H9 (cell line): ENCODE measurements at regions not wholly inside any gene's neighbourhood (a gene's known extent, or its start where the extent isn't known, plus 50 kb on each side); places are given as distances from the start of the nearest gene placed in this dataset.

Source experiments
- DNase-seq: peaks from one replicate; pipeline ENCODE4 v3.0.0-alpha.2; 2017
- H2AFZ ChIP-seq: one replicate; pipeline ENCODE4 v1.6.1; 2013; ENCODE audit warnings: mild to moderate bottlenecking, low read length, control low read depth, moderate library complexity
- H2AK5ac ChIP-seq: 2 replicates; pipeline ENCODE4 v1.6.1; 2013; ENCODE audit warnings: low read length, control low read depth, mixed read lengths; ENCODE audit not compliant: insufficient read length
- H2BK120ac ChIP-seq: one replicate; pipeline ENCODE4 v1.6.1; 2013; ENCODE audit warnings: low read depth, mild to moderate bottlenecking, low read length, control low read depth, inconsistent platforms; ENCODE audit not compliant: poor library complexity, severe bottlenecking
- H2BK12ac ChIP-seq: 2 replicates; pipeline ENCODE4 v1.6.1; 2013; ENCODE audit warnings: low read length, control low read depth, mixed read lengths, low read depth; ENCODE audit not compliant: insufficient read length
- H2BK15ac ChIP-seq: 2 replicates; pipeline ENCODE4 v1.6.1; 2013; ENCODE audit warnings: low read depth, low read length, control low read depth
- H2BK20ac ChIP-seq: one replicate; pipeline ENCODE4 v1.6.1; 2013; ENCODE audit warnings: low read depth, mild to moderate bottlenecking, low read length, control low read depth, inconsistent platforms; ENCODE audit not compliant: poor library complexity, severe bottlenecking
- H2BK5ac ChIP-seq: 2 replicates; pipeline ENCODE4 v1.6.1; 2013; ENCODE audit warnings: low read length, control low read depth, mixed read lengths; ENCODE audit not compliant: insufficient read length
- H3K14ac ChIP-seq: 2 replicates; pipeline ENCODE4 v1.6.1; 2013; ENCODE audit warnings: low read length, control low read depth; ENCODE audit not compliant: insufficient read depth
- H3K18ac ChIP-seq: 2 replicates; pipeline ENCODE4 v1.6.1; 2013; ENCODE audit warnings: low read depth, mild to moderate bottlenecking, mixed read lengths, low read length, control low read depth; ENCODE audit not compliant: insufficient read length
- H3K23ac ChIP-seq: 2 replicates; pipeline ENCODE4 v1.6.1; 2013; ENCODE audit warnings: low read length, control low read depth, mixed read lengths, low read depth; ENCODE audit not compliant: insufficient read length
- H3K23me2 ChIP-seq: 2 replicates; pipeline ENCODE4 v1.6.1; 2013; ENCODE audit warnings: low read depth, mild to moderate bottlenecking, mixed read lengths, low read length, control low read depth; ENCODE audit not compliant: insufficient read length, poor library complexity, severe bottlenecking
- H3K27ac ChIP-seq: 2 replicates; pipeline ENCODE4 v1.5.1; 2013; ENCODE audit warnings: low read length, control low read depth, mixed read lengths, low read depth; ENCODE audit not compliant: insufficient read length
- H3K27me3 ChIP-seq: 2 replicates; pipeline ENCODE4 v1.6.1; 2013; ENCODE audit warnings: low read length, control low read depth, inconsistent platforms; ENCODE audit not compliant: insufficient read depth
- H3K4ac ChIP-seq: 2 replicates; pipeline ENCODE4 v1.6.1; 2013; ENCODE audit warnings: low read depth, mild to moderate bottlenecking, control low read depth, inconsistent platforms, low read length, moderate library complexity
- H3K4me1 ChIP-seq: 2 replicates; pipeline ENCODE4 v1.6.1; 2013; ENCODE audit warnings: low read length, control low read depth, inconsistent platforms; ENCODE audit not compliant: insufficient read depth
- H3K4me2 ChIP-seq: 2 replicates; pipeline ENCODE4 v1.6.1; 2013; ENCODE audit warnings: low read length, control low read depth, mixed read lengths; ENCODE audit not compliant: insufficient read length, insufficient read depth
- H3K56ac ChIP-seq: 2 replicates; pipeline ENCODE4 v1.6.1; 2013; ENCODE audit warnings: low read depth, mild to moderate bottlenecking, mixed read lengths, low read length, control low read depth; ENCODE audit not compliant: insufficient read length
- H3K79me1 ChIP-seq: 2 replicates; pipeline ENCODE4 v1.6.1; 2013; ENCODE audit warnings: low read depth, mild to moderate bottlenecking, moderate library complexity, low read length, control low read depth, inconsistent platforms; ENCODE audit not compliant: insufficient read depth, poor library complexity, severe bottlenecking
- H3K79me2 ChIP-seq: 2 replicates; pipeline ENCODE4 v1.6.1; 2013; ENCODE audit warnings: low read length, control low read depth, inconsistent platforms; ENCODE audit not compliant: insufficient read depth
- H3K9ac ChIP-seq: 2 replicates; pipeline ENCODE4 v1.6.1; 2013; ENCODE audit warnings: low read length, control low read depth, mixed read lengths; ENCODE audit not compliant: insufficient read length; ENCODE audit errors: extremely low read depth
- H3K9me3 ChIP-seq: one replicate; pipeline ENCODE4 v1.6.1; 2013; ENCODE audit warnings: low read depth, low read length, inconsistent platforms; ENCODE audit not compliant: control insufficient read depth
- H3T11ph ChIP-seq: one replicate; pipeline ENCODE4 v1.6.1; 2013; ENCODE audit warnings: mild to moderate bottlenecking, low read length, control low read depth, inconsistent platforms
- H4K20me1 ChIP-seq: one replicate; pipeline ENCODE4 v1.6.1; 2013; ENCODE audit not compliant: control insufficient read depth, insufficient read length, insufficient read depth
- H4K5ac ChIP-seq: 2 replicates; pipeline ENCODE4 v1.6.1; 2013; ENCODE audit warnings: low read depth, mild to moderate bottlenecking, mixed read lengths, low read length, control low read depth; ENCODE audit not compliant: insufficient read length
- H4K8ac ChIP-seq: replicated peaks from 2 replicates; pipeline ENCODE4 v1.6.1; 2013; ENCODE audit warnings: low read length, control low read depth, mixed read lengths, low read depth; ENCODE audit not compliant: insufficient read length
- H4K91ac ChIP-seq: 2 replicates; pipeline ENCODE4 v1.6.1; 2013; ENCODE audit warnings: low read depth, mild to moderate bottlenecking, moderate library complexity, mixed read lengths, low read length, control low read depth; ENCODE audit not compliant: insufficient read length
- H3K27ac Mint-ChIP-seq, 3 experiments: 2 replicates in 2 of 3; 3 replicates in 1 of 3; pipeline ENCODE4 v1.8.0; 2020 to 2021; ENCODE audit warnings: mixed read lengths in 3 of 3, mild to moderate bottlenecking in 1 of 3, moderate library complexity in 1 of 3
- H3K27me3 Mint-ChIP-seq: 2 replicates; pipeline ENCODE4 v1.8.0; 2021; ENCODE audit warnings: low read depth, mild to moderate bottlenecking, moderate library complexity, mixed read lengths
- H3K36me3 Mint-ChIP-seq, 3 experiments: 2 replicates in 2 of 3; 3 replicates in 1 of 3; pipeline ENCODE4 v1.8.0; 2020 to 2021; ENCODE audit warnings: low read depth in 3 of 3, mixed read lengths in 3 of 3; ENCODE audit not compliant: insufficient read depth in 1 of 3
- H3K4me1 Mint-ChIP-seq, 2 experiments: 2 replicates each; pipeline ENCODE4 v1.8.0; 2020; ENCODE audit warnings: mixed read lengths in 2 of 2
- H3K4me3 Mint-ChIP-seq, 2 experiments: 2 replicates in 1 of 2; 3 replicates in 1 of 2; pipeline ENCODE4 v1.8.0; 2020 to 2021; ENCODE audit warnings: mild to moderate bottlenecking in 2 of 2, mixed read lengths in 2 of 2, moderate library complexity in 1 of 2
- H3K9me3 Mint-ChIP-seq, 2 experiments: 2 replicates in 1 of 2; 3 replicates in 1 of 2; pipeline ENCODE4 v1.8.0; 2020; ENCODE audit warnings: mild to moderate bottlenecking in 2 of 2, mixed read lengths in 2 of 2, moderate library complexity in 1 of 2
- WGBS: extraction: QIAGEN DNeasy Blood & Tissue Kit; methylation state at CpG from one replicate; pipeline ENCODE4 v1.1.7; 2013; ENCODE audit warnings: missing lambda C conversion rate, low lambda C conversion rate, mixed read lengths; ENCODE audit not compliant: insufficient read length; ENCODE audit errors: extremely low coverage; 5-methylcytosine and 5-hydroxymethylcytosine counted together
- TF ChIP-seq, protein P1 (sequence below): fragments of 200-600 bp; sonication (generic); conservative IDR thresholded peaks from 3 replicates; pipeline ENCODE4 v1.8.0; 2021; ENCODE audit warnings: antibody characterized with exemption, mild to moderate bottlenecking

GRCh38 chr9:78584589-78584988 lies 287.7 kb downstream of the PSAT1 start:
- H3K4me1 ChIP-seq: no peaks in the 10 kb centered on the region
- H2BK12ac ChIP-seq: no peak overlapping the region
- TF ChIP-seq, protein P1, sequence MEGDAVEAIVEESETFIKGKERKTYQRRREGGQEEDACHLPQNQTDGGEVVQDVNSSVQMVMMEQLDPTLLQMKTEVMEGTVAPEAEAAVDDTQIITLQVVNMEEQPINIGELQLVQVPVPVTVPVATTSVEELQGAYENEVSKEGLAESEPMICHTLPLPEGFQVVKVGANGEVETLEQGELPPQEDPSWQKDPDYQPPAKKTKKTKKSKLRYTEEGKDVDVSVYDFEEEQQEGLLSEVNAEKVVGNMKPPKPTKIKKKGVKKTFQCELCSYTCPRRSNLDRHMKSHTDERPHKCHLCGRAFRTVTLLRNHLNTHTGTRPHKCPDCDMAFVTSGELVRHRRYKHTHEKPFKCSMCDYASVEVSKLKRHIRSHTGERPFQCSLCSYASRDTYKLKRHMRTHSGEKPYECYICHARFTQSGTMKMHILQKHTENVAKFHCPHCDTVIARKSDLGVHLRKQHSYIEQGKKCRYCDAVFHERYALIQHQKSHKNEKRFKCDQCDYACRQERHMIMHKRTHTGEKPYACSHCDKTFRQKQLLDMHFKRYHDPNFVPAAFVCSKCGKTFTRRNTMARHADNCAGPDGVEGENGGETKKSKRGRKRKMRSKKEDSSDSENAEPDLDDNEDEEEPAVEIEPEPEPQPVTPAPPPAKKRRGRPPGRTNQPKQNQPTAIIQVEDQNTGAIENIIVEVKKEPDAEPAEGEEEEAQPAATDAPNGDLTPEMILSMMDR: no peak

More at GRCh38 chr9:78584589-78584988, 287.7 kb downstream of the PSAT1 start:
- H3T11ph ChIP-seq: no peak overlapping the region
- H3K4ac ChIP-seq: no peak overlapping the region
- no peak overlapping the region for H3K56ac ChIP-seq
- peaks cover 0 to 1% (median 0%) of the 10 kb centered on the region in 3 experiments; a peak in 1 of 7 replicates for H3K36me3 Mint-ChIP-seq
- H3K14ac ChIP-seq: no peak overlapping the region
- H2BK20ac ChIP-seq: no peak overlapping the region
- no peak overlapping the region for H3K27ac ChIP-seq
- H3K23ac ChIP-seq: no peak overlapping the region
- H3K27me3 ChIP-seq: no peaks in the 10 kb centered on the region
- no peaks in the 10 kb centered on the region for H3K79me2 ChIP-seq
- no peaks in the 10 kb centered on the region for H3K23me2 ChIP-seq
- no peak overlapping the region for H4K5ac ChIP-seq
- H4K20me1 ChIP-seq: no peaks in the 10 kb centered on the region
- no peak for DNase-seq
- H2BK5ac ChIP-seq: no peak overlapping the region
- peaks cover 0 to 2% of the 10 kb centered on the region in 2 experiments; a peak in 1 of 5 replicates for H3K9me3 Mint-ChIP-seq
- no peak overlapping the region for H2AK5ac ChIP-seq
- no peak overlapping the region for H4K91ac ChIP-seq
- H3K4me1 Mint-ChIP-seq: no peaks in the 10 kb centered on the region
- H3K4me3 Mint-ChIP-seq: no peak overlapping the region
- H3K18ac ChIP-seq: no peak overlapping the region
- H2BK120ac ChIP-seq: no peak overlapping the region
- no peaks in the 10 kb centered on the region for H3K9me3 ChIP-seq
- H2BK15ac ChIP-seq: no peak overlapping the region
- WGBS: no CpG with 5 or more reads among the region's 1 CpG
- H2AFZ ChIP-seq: no peak overlapping the region
- no peaks in the 10 kb centered on the region for H3K79me1 ChIP-seq
- no peak overlapping the region for H3K9ac ChIP-seq
- no peaks in the 10 kb centered on the region for H3K27me3 Mint-ChIP-seq
- H3K4me2 ChIP-seq: no peak overlapping the region
- H4K8ac ChIP-seq: no peak overlapping the region
- H3K27ac Mint-ChIP-seq: no peak overlapping the region
